ENCODE measurements at regions not wholly inside any gene's neighbourhood (a gene's known extent, or its start where the extent isn't known, plus 50 kb on each side); places are given as distances from the start of the nearest gene placed in this dataset.

DNA sequence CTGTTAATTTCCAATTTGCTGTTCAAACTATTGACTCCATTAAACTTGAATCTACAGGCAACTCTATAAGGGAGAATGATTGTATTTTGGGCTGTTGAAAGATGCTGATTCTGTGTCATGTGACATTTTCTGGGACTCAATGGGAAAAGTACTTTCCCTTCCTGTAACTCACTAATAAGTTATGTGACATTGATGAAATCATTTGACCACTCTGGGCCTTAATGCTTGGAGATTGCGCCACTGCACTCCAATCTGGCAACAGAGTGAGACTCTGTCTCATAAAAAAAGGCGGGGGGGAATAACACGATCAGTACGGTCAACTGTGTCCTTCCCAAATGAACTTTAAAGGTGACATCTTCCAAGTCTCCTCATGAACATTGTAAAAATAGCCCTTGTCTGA, 215.2 kb upstream of the SGO1 start:
- TF ChIP-seq, protein P1, sequence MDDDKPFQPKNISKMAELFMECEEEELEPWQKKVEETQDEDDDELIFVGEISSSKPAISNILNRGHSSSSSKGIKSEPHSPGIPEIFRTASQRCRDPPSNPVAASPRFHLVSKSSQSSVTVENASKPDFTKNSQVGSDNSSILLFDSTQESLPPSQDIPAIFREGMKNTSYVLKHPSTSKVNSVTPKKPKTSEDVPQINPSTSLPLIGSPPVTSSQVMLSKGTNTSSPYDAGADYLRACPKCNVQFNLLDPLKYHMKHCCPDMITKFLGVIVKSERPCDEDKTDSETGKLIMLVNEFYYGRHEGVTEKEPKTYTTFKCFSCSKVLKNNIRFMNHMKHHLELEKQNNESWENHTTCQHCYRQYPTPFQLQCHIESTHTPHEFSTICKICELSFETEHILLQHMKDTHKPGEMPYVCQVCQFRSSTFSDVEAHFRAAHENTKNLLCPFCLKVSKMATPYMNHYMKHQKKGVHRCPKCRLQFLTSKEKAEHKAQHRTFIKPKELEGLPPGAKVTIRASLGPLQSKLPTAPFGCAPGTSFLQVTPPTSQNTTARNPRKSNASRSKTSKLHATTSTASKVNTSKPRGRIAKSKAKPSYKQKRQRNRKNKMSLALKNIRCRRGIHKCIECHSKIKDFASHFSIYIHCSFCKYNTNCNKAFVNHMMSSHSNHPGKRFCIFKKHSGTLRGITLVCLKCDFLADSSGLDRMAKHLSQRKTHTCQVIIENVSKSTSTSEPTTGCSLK (tag by site-specific recombination; IDR thresholded peaks at IDR 0.05), result no peak
- TF ChIP-seq ZNF792 (tag by site-specific recombination; IDR thresholded peaks at IDR 0.05), result no peak
